Panc1 (cell line): ENCODE measurements at regions not wholly inside any gene's neighbourhood (a gene's known extent, or its start where the extent isn't known, plus 50 kb on each side); places are given as distances from the start of the nearest gene placed in this dataset.

Experiments
- POLR2AphosphoS5 ChIP-seq: IDR thresholded peaks from 2 replicates; pipeline ENCODE4 v1.6.1; 2012; ENCODE audit warnings: mild to moderate bottlenecking, low read depth, low read length, moderate library complexity
- SIN3A ChIP-seq: IDR thresholded peaks from 2 replicates; pipeline ENCODE4 v1.6.1; 2012; ENCODE audit warnings: low read depth, mild to moderate bottlenecking, low read length, moderate library complexity, borderline replicate concordance; ENCODE audit not compliant: insufficient read depth
- TCF7L2 ChIP-seq: IDR thresholded peaks from 2 replicates; pipeline ENCODE4 v1.6.1; 2011; ENCODE audit warnings: mild to moderate bottlenecking, low read depth, low read length, inconsistent platforms
- TF ChIP-seq, protein P1 (sequence below): fragments of 450-650 bp; IDR thresholded peaks from 2 replicates; pipeline ENCODE4 v1.5.1; 2017; ENCODE audit warnings: mild to moderate bottlenecking
- TF ChIP-seq, protein P2 (sequence below), 2 experiments: IDR thresholded peaks; 2 replicates each; pipeline ENCODE4 v1.6.1; 2011 to 2012; ENCODE audit warnings: low read depth in 2 of 2, control low read depth in 1 of 2, low read length in 1 of 2, mild to moderate bottlenecking in 1 of 2, moderate library complexity in 1 of 2; ENCODE audit not compliant: insufficient read depth in 1 of 2

DNA sequence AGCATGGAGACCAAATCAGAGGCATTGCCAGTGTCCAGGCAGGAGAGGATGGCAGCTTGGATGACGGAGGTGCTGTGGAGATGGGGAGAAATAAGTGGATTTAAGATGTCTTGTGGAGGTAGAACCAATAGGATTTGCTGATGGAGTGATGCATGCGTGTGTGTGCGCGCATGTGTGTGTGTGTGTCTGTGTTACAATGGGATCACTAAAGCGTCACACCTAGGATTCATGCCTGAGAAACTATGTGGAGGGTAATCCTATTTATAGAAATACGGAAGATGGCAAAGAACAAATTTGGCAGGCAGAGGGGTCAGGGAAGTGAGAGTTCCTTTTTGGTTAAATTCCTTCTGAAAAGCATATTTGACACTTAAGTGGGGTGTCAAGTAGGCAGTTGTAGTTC is 64.8 kb upstream of the ARL8B start:
- TF ChIP-seq, protein P1, sequence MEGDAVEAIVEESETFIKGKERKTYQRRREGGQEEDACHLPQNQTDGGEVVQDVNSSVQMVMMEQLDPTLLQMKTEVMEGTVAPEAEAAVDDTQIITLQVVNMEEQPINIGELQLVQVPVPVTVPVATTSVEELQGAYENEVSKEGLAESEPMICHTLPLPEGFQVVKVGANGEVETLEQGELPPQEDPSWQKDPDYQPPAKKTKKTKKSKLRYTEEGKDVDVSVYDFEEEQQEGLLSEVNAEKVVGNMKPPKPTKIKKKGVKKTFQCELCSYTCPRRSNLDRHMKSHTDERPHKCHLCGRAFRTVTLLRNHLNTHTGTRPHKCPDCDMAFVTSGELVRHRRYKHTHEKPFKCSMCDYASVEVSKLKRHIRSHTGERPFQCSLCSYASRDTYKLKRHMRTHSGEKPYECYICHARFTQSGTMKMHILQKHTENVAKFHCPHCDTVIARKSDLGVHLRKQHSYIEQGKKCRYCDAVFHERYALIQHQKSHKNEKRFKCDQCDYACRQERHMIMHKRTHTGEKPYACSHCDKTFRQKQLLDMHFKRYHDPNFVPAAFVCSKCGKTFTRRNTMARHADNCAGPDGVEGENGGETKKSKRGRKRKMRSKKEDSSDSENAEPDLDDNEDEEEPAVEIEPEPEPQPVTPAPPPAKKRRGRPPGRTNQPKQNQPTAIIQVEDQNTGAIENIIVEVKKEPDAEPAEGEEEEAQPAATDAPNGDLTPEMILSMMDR = no peak
- TF ChIP-seq POLR2AphosphoS5 = no peak
- no peak for TF ChIP-seq TCF7L2
- TF ChIP-seq, protein P2, sequence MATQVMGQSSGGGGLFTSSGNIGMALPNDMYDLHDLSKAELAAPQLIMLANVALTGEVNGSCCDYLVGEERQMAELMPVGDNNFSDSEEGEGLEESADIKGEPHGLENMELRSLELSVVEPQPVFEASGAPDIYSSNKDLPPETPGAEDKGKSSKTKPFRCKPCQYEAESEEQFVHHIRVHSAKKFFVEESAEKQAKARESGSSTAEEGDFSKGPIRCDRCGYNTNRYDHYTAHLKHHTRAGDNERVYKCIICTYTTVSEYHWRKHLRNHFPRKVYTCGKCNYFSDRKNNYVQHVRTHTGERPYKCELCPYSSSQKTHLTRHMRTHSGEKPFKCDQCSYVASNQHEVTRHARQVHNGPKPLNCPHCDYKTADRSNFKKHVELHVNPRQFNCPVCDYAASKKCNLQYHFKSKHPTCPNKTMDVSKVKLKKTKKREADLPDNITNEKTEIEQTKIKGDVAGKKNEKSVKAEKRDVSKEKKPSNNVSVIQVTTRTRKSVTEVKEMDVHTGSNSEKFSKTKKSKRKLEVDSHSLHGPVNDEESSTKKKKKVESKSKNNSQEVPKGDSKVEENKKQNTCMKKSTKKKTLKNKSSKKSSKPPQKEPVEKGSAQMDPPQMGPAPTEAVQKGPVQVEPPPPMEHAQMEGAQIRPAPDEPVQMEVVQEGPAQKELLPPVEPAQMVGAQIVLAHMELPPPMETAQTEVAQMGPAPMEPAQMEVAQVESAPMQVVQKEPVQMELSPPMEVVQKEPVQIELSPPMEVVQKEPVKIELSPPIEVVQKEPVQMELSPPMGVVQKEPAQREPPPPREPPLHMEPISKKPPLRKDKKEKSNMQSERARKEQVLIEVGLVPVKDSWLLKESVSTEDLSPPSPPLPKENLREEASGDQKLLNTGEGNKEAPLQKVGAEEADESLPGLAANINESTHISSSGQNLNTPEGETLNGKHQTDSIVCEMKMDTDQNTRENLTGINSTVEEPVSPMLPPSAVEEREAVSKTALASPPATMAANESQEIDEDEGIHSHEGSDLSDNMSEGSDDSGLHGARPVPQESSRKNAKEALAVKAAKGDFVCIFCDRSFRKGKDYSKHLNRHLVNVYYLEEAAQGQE (IDR thresholded peaks at IDR 0.05; ENCODE audit: insufficient read depth in 1 of 2, low read depth in 2 of 2, low read length in 1 of 2) = no peak
- no peak for TF ChIP-seq SIN3A
